Activated T-cell treated with anti-CD3 and anti-CD28 coated beads, Interleukin-2, amount 50 U/mL, for 48 hours (primary cell): ENCODE measurements at regions not wholly inside any gene's neighbourhood (a gene's known extent, or its start where the extent isn't known, plus 50 kb on each side); places are given as distances from the start of the nearest gene placed in this dataset.
"Not testable (repeated sequence)": the region's sequence is repeated elsewhere in the genome, so short reads cannot be mapped to it uniquely, and the experiment has no call there.

Source experiments
- DNase-seq, 2 experiments: peaks; one replicate each; pipeline ENCODE4 v3.0.0-alpha.2; 2020

DNA sequence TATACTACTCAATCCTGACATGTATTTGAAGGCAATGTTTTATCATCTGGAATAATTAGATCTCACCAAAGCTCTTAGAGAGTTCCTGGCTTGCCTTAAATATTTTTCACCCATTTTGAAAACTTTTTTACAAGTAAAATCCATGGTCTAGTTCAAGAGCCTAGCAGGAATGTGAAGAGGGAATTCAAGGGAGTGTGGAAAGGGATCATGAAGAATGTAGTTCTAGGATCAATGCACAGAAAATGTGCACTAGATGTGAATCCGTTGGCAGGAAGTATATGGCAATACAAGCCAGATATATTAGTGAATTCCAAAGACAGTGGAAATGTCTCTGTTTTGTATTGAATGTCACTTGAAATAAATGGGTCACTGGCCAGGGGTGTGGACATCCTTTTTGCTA lies 167.9 kb upstream of the MOCS2 start:
- no peak for DNase-seq

DNA sequence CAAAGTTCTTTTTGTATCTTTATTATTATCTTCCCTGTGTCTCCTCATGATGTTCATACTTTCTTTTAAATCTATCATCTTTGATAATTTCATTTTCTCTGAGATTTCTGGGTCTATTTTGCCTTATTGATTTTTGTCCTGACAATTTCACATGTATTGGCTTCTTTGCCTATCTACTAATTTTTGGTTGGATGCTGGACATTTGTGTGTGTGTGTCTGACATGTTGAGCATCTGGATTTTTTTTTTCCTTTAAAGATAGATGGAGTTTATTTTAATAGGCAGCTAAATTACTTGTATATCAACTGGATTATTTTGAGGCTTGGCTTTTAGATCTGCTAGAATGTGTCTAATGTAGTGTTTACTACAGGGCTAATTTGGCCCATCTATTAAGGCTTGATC lies 178.0 kb upstream of the MOCS2 start:
- no peak for DNase-seq

DNA sequence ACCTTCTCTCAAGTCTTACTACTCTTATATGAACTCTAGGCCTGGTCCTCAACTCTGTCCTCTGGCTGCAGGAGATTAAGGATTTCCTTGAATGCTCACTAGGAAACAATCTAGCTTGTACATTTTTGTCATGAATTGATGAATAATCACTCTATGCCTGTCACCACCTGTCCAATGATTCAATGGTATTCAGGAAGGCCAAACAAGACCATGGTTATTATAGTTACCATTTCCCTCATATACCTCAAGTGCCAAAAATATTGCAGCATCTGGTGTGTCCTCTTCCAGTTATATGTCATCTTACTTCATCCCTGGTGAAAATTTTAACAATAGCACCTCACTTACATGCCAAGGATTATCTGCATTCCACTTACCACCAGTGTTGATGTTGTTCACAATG lies 179.0 kb upstream of the MOCS2 start:
- no peak for DNase-seq

DNA sequence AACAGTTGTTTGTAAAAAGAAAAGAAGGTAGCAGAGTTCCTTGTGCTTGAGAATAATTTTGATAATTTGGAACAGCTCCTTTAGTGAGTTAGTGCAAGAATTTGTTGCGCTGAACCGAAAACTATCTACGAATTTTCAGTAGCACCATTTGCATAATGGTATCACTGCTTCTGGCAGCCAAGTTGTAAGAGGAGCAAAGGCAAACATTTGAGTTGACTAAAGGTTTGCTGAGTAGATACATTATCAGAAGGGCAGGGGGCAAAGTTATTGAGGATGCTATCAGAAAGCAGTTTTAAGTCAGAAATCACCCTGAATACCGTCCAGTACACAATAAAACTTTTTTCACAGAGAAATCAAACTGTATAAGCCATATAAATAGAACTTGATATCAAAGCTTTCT lies 181.5 kb upstream of the MOCS2 start:
- no peak for DNase-seq

DNA sequence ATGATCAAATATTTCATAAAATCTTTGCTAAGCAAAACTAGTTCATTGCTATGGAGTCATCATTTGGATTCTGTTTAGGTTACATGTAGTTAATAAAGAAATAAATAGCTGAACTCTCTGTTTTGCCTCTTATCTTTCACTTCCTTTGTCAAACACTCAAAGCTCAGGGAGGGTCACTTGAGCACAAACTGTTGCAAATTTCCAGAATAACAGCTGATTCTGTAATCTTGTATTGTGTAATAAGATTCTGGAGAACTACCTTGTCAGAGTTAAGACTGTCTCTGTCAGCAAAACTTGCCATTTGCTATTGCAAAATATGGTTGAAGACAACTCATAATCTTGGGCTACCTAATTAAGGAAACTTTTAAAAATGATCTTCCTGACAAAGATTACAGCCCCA lies 182.0 kb upstream of the MOCS2 start:
- no peak for DNase-seq

DNA sequence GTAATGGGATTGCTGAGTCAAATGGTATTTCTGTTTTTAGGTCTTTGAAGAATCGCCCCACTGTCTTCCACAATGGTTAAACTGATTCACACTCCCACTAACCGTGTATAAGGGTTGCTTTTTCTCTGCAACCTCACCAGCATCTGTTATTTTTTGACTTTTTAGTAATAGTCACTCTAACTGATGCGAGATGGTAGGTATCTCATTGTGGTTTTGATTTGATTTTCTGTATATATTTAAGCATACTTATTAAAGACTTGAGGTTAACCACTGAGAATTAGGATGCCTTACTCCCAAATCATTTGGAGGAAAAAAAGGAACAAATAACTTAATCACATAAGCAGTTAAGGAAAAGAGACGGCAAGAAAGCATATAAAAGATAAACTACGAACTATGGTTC lies 181.6 kb upstream of the FST start:
- no peak for DNase-seq

DNA sequence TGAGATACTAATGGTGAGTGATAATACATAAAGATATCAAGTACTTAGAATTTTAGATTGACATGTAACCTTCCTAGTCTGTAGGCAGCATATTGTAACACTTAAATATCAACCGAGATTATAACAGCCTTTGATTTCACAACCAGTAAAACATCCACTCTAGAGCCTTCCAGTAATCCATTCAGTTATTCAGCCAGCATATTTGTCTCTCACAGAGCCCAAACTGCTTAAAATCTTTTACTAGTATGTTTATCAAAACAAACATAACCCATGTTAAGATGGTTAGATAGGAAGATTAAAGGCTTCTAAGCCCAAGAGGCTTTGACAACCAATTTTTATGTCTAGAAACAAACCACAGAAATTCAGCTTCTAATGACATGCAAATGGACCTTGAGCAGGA lies 177.9 kb upstream of the FST start:
- DNase-seq, result no peak

DNA sequence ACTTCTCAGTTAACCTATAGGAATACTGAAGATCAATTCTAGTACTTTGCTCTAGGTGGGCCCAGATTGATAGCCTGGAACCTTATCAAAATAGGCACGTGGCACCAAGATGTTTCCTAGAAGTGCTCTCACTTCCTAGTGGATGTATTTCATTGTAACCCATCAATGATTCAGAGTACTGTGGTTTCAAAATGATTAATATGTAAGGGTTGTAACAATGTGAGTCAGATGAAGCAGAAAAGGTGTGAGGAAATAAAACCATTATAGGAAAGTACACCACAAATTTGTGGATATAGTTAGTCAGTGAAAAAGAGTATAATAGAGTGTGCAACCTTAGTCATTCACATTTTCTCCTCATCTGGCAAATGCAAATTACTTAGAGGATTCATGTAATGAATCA lies 177.3 kb upstream of the FST start:
- DNase-seq, result no peak

DNA sequence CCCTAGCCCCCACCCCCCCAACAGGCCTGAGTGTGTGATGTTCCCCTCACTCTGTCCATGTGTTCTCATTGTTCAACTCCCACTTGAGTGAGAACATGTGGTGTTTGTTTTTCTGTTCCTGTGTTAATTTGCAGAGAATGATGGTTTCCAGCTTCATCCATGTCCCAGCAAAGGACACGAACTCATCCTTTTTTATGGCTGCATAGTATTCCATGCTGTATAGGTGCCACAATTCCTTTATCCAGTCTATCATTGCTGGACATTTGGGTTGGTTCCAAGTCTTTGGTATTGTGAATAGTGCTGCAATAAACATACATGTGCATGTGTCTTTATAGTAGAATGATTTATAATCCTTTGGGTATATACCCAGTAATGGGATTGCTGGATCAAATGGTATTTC lies 175.1 kb upstream of the FST start:
- DNase-seq, result not testable (repeated sequence)

DNA sequence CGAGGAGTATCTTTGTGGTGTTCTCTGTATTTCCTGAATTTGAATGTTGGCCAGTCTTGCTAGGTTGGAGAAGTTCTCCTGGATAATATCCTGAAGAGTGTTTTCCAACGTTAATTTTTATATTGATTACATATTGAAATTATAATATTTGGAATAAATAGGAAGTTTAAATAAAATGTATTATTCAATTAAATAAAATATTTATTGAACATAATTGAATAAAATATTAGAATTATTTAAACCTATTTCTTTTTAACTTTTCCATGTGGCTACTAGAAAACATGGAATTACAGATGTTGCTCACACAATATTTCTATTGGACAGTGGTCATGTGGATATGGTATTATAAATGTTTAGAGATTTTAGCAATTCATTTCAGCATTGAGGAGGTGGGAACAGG lies 170.8 kb upstream of the FST start:
- DNase-seq, result no peak

DNA sequence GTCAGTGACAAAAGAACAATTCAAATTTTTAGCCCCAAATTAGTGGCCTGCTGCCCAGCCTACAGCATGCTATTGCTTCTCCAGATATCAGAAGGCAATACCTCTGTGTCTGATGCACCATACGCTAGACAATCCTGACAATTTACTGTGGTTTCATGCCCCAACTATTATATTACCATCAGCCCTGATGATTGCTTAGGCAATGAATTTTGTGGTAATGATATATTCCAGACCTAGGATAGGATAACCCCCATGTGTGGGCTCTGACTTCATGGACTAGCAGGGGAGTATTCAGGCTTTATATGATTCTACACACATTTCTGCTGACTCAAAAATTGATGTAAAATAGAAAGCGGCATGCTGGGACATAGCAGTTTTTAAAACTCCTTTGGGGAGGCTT lies 168.7 kb upstream of the FST start:
- DNase-seq, result no peak

DNA sequence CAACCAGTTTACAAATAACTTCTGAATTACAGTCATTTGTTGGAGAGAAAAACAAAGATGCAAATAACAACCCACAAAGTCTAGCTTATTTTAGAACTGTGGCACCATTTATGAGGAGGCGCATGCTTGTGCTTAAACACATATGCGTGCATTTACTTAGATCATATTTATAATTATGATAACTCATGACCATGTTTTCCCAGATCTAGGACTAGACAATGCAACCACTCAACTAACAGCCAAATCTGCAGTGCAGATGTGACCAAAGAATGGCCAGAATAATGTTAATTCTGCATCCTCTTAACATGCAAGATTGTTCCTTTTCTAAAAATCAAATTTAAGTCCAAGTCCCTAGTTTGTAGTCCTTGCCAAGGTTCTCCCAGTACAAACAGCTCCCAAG lies 167.3 kb upstream of the FST start:
- no peak for DNase-seq

DNA sequence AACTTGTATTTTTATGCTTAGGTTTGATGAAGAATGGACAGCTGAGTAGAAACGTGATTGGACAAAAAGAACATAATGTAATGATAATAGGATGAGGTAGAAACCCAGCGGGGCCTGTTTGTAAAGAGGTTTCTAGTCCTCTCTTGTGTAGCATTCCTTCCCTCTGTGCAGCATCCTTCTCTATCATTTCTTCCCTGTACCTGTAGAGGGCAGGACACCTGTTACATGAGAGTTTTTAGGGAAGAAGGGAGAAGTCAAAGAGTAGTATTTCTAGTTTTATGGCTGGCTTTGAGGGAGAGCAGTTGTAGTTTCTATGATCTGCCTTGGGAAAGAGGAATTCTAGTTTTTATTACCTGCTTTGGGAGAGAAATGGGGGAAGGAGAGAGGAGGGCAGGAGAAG lies 162.1 kb upstream of the FST start:
- no peak for DNase-seq

DNA sequence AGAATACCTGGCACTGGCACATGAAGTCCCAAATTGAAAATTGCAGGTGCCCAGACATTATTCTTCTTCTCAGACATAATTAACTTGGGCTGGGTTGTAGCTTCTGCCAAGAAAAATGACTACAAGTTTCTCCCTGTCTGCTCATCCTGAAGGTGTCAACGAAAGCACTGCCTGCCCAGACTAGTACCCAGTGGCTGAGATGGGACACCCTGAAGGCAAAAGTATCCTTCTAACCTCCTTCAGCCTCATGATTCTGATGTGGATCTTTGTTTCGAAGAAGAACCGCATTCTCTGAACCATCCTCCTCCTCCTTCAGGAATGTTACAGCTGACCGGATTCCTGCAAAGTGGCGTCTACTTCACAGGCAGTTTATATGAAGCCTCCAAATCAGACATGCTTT lies 161.1 kb upstream of the FST start:
- no peak for DNase-seq

DNA sequence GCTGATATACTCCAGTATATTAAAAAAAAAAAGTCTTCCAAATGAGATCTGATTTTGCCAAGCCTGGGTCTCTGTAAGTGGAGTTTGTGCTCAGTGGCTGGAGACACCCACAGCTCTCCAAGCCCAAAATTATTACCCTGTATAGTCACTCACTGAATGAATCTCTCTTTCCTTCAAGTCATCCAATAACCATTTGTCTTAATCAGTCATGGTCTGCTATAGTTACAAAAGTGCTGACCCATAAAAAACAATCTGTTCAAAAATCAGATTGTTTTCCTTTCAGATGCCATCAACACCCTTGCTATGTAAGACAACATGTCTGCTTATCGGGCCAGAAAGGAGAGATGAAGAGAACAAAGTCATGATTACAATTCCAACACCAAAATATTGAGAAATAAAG lies 159.4 kb upstream of the FST start:
- DNase-seq, result no peak

DNA sequence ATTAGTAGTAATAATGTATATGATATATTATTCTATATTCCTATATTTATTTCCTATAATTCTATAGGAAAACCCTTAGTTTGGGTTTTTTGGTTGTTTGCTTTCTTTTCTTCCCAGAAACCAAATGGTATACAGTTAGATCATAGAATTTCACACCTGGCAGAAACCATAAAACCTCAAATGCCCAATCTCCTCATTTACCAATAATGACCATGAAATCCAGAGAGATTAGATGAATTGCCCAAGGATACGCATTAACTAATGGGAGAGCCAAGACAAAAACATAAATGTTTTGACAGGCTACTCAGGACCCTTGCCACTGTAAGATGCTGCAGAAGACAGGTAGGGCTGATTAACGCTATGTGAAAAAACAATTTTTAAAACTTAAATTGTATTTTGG lies 158.7 kb upstream of the FST start:
- DNase-seq, result no peak

DNA sequence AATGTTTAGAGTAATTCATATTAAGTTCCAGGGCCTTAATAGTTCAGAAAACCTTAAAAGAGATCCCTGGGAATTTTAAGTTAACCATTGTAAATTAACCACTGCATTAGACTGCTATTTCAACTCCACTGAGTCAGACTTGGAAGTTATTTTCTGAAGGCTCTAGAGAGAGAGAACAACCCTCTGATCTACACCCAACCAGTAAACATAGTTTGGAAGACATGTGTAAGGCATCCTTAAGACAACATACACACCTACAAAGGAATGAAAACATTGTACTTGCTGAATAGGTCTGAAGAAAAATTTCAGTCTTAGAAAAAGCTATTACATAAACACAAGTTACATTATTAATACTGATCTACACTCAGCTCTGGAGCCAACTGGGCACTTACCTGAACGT lies 158.2 kb upstream of the FST start:
- no peak for DNase-seq

DNA sequence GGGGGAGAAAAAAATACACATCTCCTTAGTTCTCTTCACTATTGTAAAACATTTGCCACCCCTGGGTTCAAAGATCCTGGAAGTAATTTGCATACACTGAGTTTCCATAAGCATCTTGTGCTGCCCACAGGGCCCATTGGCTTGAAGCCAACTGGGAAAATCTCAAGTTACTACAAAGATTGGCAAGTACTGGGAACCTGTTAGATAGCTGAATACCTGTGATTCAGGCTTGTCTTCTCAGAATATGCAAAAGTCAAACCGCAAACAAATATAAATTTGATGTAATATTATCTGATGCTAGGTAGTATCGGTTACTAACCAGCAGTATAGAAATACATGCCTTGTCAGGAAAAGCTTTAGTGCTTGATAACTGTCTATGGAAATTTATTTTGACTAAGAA lies 156.9 kb upstream of the FST start:
- no peak for DNase-seq

DNA sequence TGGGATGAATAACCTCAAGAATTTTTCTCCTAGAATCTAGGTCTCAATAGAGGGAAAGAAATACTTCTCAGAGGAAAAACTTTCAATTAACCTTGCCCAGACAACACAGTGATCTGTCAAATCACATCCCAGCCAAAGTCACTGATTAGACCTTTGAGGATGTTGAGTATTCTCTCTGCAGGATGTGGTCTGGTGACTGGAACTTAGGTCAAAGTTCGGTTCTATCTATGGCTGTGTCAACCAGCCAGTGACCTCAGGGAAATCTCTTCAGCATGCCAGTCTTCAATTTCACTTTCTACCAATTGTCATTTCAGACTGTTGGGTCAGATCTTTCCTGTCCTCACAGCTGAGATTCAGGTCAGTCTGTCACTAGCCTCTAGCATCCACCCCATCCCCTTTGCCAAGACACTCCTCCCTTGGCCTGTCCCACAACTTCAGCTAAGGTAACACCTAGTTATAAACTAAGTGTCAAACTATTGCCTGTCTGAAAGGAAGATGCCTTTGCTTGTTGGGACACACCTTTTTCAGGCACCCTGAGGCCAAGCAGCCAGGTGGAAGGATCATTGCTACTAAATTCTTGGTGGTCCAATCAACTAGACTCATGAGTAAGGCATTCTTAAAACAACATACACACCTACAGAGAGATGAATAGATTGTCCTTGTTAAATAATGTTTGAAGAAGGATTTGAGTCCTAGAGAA lies 156.3 kb upstream of the FST start:
- DNase-seq, result no peak

DNA sequence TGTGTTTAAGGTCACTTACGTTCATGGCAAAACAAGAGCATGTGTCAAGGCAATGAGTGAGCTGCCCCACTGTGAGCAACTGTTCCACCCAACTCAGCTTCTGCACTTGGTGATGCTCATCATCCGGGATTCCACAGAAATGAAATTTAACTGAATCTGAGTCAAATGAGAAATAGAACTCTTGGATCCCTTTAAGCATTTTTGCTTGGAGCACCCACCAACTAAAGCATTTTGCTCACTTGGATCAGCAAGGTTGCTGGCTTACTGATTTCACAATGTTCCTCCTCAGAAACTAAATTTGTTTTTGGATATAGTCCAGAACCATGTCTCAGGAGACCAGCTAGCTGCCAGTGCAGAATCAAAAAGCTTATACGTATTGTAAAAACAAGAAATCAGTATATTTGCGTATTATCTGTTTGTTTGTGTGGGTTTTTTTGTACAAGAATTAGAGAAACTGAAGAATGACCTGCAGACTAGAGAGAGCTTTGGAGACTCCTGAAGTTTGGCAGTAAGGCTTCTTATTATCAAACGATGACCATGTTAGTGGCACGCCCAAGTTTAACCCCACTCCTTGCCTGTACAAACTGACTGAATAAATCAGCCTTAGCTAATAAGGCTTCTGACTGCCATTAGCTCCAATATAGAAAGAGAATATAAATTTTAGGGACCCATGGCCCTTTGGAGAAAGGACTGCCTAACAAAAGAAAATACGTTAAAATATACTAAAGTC lies 153.8 kb upstream of the FST start:
- no peak for DNase-seq

DNA sequence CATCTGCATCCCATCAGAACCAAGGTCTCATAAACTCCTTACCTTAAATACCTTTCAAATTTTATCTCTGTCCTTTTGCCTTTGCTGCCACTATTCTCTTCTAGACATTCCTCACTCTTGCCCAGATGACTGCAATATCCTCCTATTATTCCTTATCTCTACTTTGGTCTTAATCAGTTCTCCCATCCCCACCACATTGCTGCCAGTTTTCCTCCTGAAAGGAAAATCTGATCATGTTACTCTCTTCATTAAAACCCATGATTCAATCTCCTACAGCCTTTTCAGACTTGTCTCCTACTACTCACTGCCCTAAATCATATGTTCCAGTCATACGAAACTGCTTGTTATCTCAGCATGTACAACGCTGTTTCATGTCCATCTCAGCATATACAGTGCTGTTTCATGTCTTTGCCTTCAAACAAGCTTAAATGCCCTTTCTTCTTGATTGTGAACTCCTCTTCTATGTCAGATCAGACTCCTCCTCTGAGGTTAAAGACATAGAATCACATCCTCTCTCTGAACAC lies 152.6 kb upstream of the FST start:
- DNase-seq, result no peak

DNA sequence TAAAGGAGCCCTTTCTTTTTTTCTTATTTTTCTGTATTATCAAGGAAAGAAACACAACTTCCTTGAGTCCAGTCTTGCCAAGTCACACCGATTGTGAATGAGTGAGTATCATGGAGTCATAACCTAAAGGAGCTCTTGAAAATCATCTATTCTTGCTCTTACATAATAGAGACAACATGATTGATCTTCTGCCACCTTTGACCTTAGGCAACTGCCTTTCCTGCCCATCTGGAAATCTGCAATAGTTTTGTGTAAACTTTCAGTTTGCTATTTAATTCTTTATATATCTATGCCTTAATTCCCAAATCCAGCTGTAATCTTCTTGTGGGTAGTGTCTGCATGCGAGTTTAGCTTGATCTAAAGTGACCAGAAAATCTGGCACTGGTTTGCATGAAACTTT lies 149.9 kb upstream of the FST start:
- DNase-seq, result no peak

DNA sequence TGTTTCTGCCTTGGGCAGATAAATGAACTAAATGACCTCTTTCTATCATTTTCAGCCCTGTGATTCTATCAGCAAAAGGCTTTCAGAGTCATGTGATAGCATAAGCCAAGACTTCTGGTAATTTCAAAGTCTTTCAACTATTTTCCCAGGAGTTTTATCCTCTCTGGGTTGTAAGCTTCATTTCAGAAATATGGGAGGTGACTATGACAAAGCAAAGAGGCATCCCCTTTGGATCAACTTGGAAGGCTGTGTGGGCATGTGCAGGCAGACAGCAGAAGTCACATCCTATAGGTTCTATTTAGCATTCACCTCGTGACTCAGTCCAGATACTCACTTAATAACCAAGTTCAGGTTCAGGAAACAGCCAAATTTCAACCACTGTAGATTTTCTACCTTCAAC lies 149.0 kb upstream of the FST start:
- DNase-seq, result no peak

DNA sequence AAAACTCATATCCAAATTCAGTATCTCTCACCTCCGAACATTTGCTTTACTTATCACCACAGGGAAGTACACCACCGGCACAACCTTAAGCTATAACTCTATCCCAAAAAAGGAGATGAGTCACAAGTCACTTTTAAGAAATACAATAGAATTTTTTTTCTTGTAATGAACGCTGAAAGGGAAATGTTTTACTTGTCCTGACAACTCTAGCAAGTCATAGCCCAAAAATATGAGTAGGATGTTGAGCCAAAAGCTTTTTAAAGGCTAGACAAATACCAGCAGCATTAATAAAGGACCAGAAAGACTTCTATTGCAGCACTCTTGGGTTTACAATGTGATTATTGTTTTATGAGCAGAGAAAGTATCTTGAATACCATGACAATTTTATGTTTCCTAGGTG lies 147.3 kb upstream of the FST start:
- DNase-seq, result no peak

DNA sequence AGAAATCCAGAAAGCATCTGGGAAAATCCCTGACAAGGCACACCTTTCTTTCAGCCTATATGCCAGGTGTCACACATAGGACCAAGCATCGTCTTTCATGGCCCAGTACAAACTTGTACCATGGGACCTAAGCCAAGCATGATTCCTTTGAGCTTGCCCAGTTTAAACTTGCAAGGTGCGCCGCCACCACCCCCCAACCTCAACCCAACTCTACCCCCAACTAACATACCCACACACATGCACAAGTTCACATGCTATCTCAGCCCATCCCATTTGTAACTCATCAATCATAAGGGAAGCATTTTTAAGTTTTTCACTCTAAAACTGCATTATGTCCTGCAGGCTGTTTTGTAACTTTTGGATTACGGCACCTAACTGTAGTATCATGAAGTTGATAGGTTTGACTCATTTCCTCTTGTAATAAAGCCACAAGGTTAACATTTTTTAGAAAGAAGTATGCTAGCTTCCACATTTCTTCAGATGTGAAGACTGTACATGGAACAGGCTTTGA lies 145.9 kb upstream of the FST start:
- no peak for DNase-seq
